Esophagus mucosa (tissue), 1 donor: ENCODE measurements at regions not wholly inside any gene's neighbourhood (a gene's known extent, or its start where the extent isn't known, plus 50 kb on each side); places are given as distances from the start of the nearest gene placed in this dataset.
"Not testable (repeated sequence)": the region's sequence is repeated elsewhere in the genome, so short reads cannot be mapped to it uniquely, and the experiment has no call there.

ENCODE experiments used
- ATAC-seq: fragments of 200-7000 bp; cut with Tn5 transposase; one replicate; pipeline ENCODE4 v1.9.1; 2020
- donor health status: DM: yes; HTN: yes; CAD: no.

DNA sequence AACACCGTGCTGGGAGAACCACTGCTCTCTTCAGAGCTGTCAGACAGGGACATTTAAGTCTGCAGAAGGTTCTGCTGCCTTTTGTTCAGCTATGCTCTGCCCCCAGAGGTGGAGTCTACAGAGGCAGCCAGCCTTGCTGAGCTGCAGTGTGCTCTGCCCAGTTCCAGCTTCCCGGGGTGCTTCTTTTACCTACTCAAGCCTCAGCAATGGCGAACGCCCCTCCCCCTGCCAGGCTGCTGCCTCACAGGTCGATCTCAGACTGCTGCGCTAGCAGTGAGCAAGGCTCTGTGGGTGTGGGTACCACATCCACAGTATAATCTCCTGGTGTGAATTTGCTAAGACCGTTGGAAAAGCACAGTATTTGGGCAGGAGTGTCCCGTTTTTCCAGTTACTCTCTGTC, 133.1 kb upstream of the PHYHIPL start:
- ATAC-seq = not testable (repeated sequence)

DNA sequence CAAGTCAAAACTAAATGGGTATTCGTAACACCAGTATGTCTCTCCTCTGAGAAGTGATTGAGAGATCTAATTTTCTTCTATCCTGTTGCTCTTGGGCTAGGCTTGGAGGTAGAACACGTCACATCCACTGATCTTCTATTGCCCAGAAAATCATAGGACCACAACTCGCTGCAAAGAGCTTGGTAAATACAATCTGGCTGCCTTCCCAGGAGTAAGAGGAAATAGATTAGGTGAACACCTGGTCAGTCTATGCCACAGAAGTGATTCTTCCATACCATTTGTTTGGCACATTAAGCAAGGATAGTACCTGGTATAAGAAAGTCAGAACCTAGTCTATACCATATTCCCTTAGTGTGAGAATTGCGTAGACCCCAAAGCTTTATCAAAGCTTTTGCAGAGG, 129.3 kb upstream of the PHYHIPL start:
- ATAC-seq = no peak

DNA sequence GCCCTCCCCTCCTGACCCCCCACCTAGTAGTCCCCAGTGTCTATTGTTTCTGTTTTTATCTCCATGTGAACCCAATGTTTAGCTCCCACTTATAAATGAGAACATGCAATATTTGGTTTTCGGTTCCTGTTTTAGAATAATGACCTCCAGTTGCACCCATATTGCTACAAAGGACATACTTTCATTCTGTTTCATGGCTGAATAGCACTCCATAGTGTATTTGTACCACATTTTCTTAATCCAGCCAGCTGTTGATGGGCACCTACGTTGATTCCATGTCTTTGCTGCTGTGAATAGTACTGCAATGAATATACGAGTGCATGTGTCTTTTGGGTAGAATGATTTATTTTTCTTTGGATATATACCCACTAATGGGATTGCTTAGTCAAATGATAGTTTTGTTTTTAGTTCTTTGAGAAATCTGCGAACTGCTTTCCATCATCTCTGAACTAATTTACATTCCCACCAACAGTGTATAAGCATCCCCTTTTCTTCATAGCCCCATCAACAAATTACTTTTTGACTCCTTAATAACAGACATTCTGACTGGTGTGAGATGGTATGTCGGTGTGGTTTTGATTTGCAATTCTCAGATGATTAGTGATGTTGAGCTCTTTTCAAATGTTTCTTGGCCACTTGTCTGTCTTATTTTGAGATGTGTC, 128.4 kb upstream of the PHYHIPL start:
- ATAC-seq = no peak

DNA sequence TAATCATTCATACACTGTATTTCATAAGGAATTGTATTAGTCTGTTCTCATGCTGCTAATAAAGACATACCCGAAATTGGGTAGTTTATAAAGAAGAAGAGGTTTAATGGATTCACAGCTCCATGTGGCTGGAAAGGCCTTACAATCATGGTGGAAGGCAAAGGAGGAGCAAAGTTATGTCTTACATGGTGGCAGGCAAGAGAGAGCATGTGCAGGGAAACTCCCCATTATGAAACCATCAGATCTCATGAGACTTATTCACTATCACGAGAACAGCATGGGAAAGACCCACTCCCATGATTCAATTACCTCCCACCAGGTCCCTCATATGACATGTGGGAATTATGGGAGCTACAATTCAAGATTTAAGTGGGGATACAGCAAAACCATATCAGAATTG, 122.9 kb upstream of the PHYHIPL start:
- ATAC-seq = not testable (repeated sequence)

DNA sequence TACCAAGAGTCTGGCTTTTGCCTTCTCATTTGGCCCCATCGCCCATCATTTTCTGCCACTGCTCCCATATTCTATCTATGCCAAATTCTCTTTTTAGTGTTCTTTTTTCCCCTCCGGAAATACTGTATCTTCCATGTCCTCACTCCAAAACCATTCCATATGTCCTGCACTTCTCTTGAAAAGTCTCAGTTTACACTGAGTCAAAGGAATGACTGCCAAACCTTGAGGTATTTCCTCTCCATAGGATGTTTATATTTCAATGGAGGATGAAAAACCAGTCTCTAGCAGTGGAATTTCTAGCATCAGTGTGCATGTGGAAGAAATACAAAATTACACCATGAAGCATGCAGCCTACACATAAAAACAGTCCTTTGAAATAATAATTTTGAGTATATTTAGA, 121.4 kb upstream of the PHYHIPL start:
- ATAC-seq = no peak

DNA sequence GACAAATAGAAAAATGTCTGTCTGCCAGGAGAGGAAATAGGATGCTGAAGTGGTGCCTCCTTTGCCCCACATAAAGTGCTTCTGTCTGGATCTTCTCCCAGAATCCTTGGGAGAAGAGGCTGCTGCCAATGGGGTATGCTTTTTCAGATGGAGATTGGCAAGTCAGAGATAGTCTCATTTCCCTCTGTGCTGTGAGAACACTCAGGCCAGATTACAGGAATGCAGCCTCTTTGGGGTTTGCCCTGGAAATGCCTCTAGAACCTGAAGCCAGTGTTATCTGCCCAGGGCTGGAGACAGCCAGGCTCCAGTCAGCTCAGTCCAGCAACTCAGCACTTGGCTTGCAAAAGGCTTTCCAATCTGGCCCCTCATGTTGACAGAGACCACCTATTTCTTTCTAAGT, 119.1 kb upstream of the PHYHIPL start:
- no peak for ATAC-seq

DNA sequence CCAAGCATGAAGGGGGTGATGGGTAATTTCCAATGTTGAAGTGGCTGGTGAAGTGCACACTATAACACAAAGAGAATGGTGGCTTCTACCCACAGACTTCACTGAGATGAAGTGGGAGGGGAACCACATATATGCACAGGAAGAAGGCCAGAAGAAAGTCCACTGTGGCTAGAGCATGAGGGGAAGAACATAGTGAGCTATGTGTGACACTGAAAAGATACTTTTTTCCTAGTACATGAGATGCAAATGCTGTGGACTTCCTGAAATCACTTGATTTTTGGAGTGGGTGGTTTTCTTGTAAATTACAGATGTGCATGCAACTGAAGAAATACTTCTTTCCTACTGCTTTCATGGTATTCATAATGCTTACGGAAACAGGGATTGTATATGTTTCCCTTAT, 115.6 kb upstream of the PHYHIPL start:
- ATAC-seq = no peak

DNA sequence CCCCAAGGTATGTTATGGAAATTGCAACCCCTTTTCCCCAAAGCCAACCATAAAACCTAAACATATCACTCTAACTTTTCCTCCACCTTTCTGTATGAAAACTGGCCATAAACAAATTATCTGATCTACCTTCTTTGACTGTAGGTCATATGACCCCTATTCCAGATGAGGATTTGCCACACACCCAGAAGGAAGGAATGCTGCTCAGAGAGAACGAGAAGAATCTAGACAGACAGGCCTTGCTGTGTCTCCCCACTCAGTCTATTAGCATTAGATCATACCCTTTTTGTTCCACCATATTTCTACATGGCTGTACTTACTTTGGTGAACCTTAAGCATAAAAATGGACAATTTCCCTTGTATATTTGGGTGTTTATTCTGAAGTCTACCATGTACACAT, 113.0 kb upstream of the PHYHIPL start:
- no peak for ATAC-seq

DNA sequence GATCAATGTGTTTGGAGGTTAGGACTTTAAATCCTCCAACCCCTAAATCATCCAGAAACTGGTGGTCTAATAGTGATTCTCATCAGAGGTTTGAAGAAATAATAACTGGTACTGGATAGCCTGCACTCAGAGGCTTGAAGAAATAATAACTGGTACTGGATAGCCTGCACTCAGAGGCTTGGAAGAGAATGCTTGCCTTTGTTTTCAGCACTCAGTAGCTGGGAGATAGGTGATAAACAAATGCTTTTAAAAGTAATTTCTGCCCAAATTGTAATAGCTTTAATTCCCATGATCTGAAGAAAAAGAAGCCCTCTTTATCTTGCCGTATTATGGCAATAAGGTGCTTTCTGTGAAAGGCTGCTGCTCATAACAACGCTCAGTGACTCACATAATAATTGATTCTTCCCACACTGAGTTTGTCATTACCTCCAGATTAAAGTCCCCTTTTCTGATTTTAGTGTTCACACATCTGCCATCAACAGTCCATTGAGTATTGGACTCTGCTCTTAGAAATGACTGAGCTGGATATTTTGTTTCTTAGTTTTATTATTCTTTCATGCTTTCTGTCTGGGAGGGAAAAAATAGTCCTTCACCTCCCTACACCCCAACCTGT, 112.3 kb upstream of the PHYHIPL start:
- no peak for ATAC-seq

DNA sequence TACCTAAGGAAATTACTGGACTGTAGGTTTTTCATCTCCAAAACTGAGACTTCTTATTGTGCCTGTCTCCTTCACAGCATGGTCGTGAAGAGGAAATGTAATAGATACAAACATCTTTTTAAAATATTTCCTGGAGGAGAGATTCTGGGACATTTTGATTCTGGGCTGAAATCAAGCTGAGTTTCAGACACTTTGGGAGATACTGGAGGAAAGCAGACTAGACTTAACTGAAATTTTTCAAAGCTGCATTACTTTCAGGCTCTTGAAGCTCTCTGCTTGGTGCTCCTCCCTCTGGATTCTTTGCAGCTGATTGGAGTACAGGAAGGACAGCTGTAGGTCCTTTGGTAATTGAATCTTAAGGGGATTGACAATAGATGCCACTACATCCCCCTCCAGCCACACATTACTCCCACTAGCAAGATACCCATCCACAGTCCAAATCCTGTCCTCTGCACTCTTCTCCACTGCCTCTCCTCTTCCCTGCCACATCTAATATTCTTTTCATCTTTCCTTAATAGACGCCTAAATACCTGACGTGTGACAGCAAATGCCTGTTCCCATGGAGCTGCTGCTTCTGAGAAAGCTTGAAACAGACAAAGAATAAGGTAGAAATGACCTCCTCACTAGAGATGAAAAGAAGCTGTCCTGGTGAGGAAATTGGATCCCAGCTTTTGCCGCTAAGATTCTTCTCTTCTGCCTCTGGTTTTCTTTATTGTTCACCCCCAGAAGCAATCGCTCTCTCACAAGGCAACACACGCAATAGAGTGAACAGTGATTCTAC, 111.5 kb upstream of the PHYHIPL start:
- ATAC-seq = no peak

DNA sequence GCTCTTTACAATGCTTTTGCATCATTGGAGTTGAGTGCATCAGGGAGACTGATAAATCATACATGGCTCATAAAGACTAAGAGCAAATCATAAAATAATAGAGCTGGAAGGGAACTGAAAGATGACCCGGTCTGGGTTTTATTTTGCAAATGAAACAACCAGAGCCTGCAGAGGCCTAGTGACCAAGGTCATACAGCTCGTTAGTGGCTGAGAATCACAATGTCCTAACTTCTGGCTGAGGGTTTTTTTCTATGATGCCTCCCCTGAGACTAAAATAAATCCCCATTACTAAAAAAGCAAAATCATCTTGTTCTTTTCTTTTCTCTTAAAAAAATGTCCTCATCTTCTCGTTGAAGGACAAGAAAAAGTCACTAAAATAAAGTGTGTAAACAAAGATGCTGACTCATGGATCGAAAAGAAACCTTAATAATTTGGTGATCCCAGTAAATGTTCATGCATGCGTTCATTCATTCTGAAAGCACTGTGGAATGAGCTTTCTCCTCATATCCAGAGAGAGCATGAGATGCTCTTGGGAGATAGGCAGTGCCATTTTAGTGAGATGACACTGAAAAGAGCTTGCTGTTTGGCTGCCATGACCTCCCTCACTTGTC, 107.8 kb upstream of the PHYHIPL start:
- ATAC-seq = no peak

DNA sequence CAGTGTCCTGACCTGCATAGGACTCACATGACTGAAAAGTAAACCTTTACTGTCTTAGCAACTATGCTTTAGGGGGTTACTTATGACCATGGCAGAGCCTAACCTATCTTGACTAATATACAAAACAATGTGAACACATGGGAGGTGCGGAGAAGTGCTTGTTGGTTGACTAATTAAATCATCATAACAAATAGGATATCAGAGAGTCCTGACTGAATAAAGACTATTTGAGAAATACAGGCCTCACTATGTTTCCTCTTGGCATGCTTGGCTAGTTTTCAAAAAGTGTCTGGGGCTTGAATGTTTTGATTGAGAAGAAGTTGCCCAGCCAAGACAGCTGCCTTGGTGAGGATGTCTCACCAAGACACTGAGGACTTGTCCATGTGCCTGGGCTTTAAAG, 104.4 kb upstream of the PHYHIPL start:
- ATAC-seq = peak; percentile 11

DNA sequence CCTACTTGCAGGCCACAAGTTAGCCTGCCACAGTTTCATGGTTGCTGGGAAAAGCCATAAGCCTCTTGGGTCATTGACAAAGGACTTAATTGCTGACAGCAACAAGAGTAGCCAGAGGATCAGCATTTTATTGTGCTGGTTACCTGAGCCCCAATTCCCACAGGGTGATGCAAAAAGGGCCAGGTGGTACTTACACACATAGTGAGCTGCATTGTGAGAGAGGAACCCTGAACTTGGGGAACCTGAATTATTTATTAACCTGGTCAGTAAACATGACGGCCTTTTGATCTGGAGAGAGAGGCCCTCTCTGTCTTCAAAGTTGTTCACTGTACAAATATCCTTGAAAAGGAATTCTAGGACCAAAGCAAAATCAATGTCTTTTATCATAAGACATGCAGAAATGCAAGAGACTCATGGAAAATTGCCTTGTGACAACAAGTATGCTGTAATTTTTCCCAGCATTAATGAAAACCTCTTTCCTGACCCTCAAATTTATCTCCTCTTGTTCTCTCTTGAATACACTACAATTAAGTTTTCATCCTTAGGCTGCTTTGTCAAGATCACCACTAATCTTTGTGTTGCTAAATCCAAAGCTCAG, 102.9 kb upstream of the PHYHIPL start:
- no peak for ATAC-seq

DNA sequence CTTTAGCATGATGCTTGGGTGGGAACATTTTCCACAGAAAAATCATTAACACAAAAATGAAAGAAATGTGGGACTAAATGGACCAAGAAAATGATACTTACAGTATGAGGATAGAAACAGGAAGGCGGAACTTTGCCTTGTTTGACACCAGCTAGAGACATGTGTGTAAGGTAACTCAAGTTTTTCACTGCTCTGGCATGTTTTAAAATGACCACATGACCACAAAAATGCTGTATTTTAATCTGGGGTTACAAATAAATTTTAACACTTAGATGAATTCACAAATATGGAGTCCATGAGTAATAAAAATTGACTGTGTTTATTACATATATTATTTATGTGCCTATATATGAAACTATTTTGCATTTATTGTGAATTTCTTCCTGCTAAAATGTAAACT, 100.9 kb upstream of the PHYHIPL start:
- ATAC-seq = no peak

DNA sequence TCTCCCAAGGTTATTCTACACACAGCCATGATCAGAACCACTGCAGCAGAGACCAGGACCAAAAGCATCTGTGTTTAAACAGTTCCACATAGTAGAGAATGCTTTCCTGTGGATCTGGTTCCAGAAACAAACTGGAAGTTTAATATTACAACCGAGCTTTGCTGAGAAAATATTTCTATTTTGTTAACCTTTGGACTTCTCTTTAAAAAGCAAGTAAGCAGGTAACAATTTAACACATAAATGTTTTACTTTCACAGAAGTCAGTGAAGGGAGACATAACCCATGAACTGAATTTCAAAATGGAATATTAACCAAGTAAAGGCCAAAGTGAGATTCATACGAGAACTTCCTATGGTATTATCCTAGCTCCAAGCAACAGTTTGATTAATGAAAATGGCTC, 98.6 kb upstream of the PHYHIPL start:
- no peak for ATAC-seq

DNA sequence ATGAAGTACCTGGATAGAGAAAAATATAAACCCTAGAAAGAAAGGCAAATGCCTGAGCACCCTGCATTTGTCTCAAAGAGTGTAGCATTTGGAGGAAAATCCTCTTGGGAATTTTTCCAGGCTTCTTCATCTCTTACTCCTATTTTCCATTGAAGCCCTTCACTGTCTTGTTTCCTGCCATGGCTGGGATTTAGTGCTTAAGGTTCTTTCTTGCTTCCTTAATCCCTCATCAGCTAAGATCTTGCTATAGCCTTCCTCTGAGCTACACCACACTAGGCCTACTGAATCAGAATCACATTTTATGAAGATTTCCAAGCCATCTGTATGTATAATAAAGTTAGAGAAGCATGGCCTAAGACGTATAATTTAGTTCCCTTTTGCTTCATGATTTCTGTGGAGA, 97.5 kb upstream of the PHYHIPL start:
- ATAC-seq = no peak

DNA sequence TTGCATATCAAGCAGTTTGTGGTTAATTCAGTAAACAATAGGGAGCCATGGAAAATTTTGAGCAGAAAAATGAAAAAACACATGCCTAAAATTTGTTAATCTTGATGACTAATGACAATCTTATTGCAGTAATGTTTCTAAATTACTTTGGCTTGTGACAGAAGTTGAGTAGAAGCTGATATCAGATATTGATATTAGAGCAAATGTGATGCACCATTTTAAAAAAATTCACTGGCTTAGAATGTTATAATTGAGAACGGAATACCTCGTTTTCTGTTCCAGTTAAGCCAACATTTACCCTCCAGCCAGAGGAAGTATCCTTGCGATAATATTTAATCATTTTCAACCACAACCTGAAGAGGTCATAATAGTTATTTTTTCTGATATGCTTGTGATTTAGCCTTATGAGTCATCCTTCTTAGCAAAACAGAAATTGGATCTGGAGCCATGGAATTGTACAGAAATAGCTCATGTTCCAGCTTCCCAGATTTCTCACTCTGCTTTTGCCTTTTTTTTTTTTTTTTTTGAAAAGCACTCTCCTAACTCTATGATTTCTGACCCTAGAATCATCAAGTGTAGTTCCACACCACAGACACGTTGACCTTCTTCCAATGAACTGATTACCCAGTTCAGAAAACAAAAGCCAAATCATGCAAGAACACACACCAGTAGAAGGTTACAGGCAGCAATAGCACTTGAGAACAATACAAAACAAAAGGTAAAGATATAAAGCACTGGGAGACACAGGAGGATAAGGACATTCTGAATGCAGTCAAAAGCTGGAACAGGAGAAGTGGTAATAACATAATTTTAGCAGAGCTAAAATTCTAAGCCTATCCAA, 96.8 kb upstream of the PHYHIPL start:
- no peak for ATAC-seq

DNA sequence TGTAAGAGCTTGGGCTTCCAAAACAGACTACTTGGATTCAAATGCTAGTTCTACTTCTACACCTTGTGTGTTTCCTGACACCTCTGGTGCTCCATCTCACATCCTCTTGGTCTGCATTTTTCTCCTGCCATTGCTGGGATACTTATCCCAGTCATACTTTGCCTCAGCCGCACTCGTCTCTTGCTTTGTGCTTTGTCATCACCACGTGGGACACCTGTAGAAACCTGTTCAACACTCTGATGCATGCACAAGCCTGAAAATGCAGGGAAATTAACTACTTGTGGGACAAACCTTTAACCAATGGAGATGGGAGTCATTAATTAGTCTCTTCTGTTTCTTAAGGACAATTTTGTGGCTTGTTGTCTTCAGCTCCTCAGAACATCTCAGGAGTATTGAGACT, 94.2 kb upstream of the PHYHIPL start:
- ATAC-seq = peak; percentile 26

DNA sequence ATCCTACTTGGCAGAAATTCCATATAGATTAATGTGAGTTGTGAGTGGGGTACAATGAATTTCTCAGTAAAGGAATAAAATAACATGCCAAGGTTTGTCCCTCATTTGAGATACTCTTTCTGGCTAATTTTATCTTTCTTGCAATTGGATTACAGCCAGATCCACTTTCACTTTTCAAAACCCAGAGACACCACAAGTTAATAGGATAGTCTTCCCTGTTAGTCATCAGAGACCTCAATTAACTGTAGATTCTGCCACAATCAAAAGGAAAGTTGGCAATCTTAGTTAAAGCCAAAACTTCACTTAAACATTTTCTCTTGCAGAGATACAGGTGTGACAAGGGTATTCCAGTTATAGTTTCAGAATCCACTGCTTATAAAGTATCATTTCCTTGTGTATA, 91.4 kb upstream of the PHYHIPL start:
- ATAC-seq = no peak

DNA sequence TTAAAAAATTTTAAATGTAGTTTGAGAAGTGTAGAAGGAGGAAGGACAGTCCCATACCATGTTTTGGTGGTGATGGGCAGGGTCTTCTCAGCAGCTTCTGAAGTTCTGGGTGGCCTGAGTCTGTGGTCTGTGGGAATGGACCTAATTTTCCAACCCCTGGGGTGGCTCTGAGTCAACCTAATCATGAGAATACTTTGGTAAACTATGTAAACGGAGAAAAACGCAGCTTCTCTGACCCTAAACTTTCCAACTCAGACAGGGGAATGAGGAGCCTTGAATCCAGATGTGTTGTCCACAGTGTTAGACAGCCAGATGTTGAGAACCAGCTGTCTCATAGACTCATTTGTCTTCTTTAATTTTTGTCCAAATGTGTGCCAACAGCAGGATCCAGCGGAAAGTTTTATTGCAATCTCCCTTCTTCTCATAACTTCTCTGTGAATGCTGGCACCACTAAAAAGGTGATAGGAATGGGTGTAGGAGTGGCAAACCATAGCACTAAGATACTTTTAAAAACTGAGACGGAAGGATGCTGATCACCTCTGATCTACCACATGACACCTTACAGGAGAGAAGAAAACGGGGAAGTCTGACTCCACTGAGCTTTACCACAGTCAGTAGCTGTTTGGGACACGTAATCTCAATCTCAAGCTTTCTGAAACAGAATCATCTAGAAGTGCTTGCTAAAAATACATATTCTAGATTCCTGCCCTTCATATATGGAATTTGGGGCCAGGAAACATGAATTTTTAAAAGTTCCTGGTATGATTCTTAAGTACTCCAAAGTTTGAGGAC, 90.5 kb upstream of the PHYHIPL start:
- no peak for ATAC-seq

DNA sequence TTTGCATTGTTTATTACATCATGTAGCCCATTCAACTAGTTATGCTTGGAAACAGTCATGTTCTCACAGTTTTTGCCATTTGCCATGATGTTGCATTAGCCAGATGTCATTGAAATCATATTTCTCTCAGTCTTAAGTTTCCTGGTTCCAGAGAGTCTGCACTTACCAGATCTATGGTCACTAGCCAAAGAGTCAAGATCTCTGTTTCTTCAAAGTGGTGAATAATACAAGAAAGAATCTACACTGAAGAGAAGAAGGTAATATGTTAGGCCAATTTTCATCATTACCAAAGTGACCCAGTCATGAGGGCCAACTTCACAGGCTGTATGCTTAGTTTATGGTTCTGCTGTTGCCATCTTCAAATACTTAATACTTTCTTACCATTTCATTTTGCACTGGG, 89.0 kb upstream of the PHYHIPL start:
- ATAC-seq = no peak
